HL-60 (cell line): ENCODE measurements at regions not wholly inside any gene's neighbourhood (a gene's known extent, or its start where the extent isn't known, plus 50 kb on each side); places are given as distances from the start of the nearest gene placed in this dataset.

Experiments used
- DNase-seq, 2 experiments: peaks; one replicate each; pipeline ENCODE4 v3.0.0-alpha.2; 2010 to 2020; ENCODE audit warnings: low read depth in 1 of 2, low spot score in 1 of 2
- H3K27ac ChIP-seq: fragments of 250-450 bp; sonication (Bioruptor Pico); replicated peaks from 2 replicates; pipeline ENCODE4 v1.5.1; 2020; ENCODE audit warnings: mild to moderate bottlenecking, moderate library complexity
- H3K27me3 ChIP-seq: fragments of 250-450 bp; sonication (Bioruptor Pico); 2 replicates; pipeline ENCODE4 v1.5.1; 2021; ENCODE audit warnings: mild to moderate bottlenecking, moderate library complexity; ENCODE audit not compliant: insufficient read depth, poor library complexity, severe bottlenecking
- H3K4me3 ChIP-seq: replicated peaks from 2 replicates; pipeline ENCODE4 v1.5.1; 2011; ENCODE audit warnings: mild to moderate bottlenecking, control low read depth, low read length; ENCODE audit not compliant: insufficient read depth
- GABPA ChIP-seq: IDR thresholded peaks from 2 replicates; pipeline ENCODE4 v1.6.1; 2012; ENCODE audit warnings: low read depth
- POLR2AphosphoS5 ChIP-seq: IDR thresholded peaks from 2 replicates; pipeline ENCODE4 v1.6.1; 2012; ENCODE audit warnings: low read depth
- REST ChIP-seq: IDR thresholded peaks from 2 replicates; pipeline ENCODE4 v1.6.1; 2012; ENCODE audit warnings: low read depth; ENCODE audit not compliant: insufficient replicate concordance
- SPI1 ChIP-seq: IDR thresholded peaks from 2 replicates; pipeline ENCODE4 v1.6.1; 2012; ENCODE audit warnings: low read depth, mild to moderate bottlenecking, borderline replicate concordance
- TF ChIP-seq, protein P1 (sequence below): IDR thresholded peaks from one replicate; pipeline ENCODE4 v1.5.1; 2011; ENCODE audit warnings: low read length, control low read depth, inconsistent platforms; ENCODE audit not compliant: insufficient read depth

- Histone ChIP-seq H3K4me3 (no peak overlapping the region), H3K27me3 (no peaks in the 10 kb centered on the region), H3K27ac (no peak overlapping the region)
- DNase-seq: no peak
- TF ChIP-seq SPI1 (no peak), POLR2AphosphoS5 (no peak), REST (no peak), GABPA (no peak)
- TF ChIP-seq, protein P1, sequence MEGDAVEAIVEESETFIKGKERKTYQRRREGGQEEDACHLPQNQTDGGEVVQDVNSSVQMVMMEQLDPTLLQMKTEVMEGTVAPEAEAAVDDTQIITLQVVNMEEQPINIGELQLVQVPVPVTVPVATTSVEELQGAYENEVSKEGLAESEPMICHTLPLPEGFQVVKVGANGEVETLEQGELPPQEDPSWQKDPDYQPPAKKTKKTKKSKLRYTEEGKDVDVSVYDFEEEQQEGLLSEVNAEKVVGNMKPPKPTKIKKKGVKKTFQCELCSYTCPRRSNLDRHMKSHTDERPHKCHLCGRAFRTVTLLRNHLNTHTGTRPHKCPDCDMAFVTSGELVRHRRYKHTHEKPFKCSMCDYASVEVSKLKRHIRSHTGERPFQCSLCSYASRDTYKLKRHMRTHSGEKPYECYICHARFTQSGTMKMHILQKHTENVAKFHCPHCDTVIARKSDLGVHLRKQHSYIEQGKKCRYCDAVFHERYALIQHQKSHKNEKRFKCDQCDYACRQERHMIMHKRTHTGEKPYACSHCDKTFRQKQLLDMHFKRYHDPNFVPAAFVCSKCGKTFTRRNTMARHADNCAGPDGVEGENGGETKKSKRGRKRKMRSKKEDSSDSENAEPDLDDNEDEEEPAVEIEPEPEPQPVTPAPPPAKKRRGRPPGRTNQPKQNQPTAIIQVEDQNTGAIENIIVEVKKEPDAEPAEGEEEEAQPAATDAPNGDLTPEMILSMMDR: no peak
These were observed 87.7 kb downstream of the DLL1 start for GRCh38 chr6:170203212-170203611.

DNA sequence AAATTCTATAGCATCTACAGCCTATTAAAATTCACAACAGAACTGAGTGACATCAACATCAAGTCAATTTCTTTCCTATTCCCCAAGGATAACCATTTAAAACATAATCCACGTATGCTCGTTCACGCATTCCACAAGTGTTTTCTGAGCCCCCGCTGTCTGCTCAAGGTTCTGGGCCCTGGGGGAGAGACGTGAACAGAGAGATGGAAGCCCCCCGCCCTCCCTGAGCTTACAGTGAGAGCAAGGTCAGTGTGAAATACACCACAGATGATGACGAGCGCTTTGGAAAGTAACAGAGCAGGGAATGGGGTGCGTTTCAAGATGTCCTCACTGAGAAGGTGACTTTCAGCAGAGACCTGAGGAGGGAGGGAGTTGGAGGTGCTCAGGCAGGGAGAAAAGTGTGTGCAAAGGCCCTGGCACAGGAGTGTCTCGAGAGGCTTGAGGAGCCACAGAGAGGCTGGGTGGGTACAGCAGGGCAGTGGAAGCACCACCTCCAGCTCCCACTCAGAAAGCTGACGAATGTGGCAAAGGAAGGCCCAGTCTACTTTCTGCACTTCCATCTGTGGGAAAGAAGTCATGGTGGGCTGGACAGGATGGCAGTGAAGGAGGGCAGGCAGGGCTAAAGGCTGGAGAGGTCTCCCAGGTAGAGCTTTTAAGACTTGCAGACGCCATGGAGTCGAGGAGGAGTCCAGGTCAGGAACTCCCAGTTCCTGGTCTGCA lies 88.3 kb downstream of the DLL1 start:
- DNase-seq: no peak
- Histone ChIP-seq H3K27me3 (no peaks in the 10 kb centered on the region), H3K27ac (no peak overlapping the region), H3K4me3 (no peak overlapping the region)
- TF ChIP-seq POLR2AphosphoS5 (no peak), GABPA (no peak), SPI1 (no peak), REST (no peak)
- TF ChIP-seq, protein P1: no peak

DNA sequence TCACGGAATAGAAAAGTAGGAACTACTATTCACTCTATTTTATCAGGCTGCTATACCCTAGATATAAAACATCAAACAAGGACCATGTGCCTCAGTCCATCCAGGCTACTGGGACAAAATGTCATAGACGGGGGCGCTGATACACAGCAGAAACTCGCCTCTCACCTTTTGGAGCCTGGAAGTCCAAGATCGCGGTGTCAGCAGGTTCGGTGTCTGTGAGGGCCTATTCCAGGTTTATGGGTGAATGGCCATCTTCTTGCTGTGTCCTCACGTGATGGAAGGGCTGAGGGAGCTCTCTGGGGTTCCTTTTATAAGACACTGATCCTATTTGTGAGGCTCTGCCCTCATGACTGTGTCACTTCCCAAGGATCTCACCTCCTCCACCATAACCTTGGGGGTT lies 89.5 kb downstream of the DLL1 start:
- DNase-seq: no peak
- no peak overlapping the region for H3K4me3 ChIP-seq
- no peak for TF ChIP-seq GABPA
- TF ChIP-seq POLR2AphosphoS5: no peak
- TF ChIP-seq SPI1: no peak
- TF ChIP-seq REST: no peak
- TF ChIP-seq, protein P1: no peak
- H3K27me3 ChIP-seq: no peaks in the 10 kb centered on the region
- H3K27ac ChIP-seq: no peak overlapping the region
